ENCODE measurements at regions not wholly inside any gene's neighbourhood (a gene's known extent, or its start where the extent isn't known, plus 50 kb on each side); places are given as distances from the start of the nearest gene placed in this dataset.

DNA sequence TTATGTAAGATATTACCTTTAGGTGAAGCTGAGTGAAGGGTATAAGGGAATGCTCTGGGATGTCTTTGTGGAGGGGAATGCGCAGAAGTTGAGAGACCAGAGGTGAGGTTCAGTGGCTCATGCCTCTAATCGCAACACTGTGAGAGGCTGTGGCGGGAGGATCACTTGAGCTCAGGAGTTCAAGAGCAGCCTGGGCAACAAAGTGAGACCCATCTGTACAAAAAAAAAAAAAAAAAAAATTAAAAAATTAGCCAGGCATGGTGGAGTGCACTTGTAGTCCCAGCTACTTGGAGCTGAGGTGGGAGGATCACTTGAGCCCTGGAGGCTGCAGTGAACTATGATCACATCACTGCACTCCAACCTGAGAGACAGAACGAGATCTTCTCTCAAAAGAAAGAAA is 57.3 kb upstream of the SP3 start:
- Histone ChIP-seq H3K79me2 (ENCODE audit: control insufficient read depth, insufficient read depth, low read length) (no peaks in the 10 kb centered on the region), H4K20me1 (ENCODE audit: control insufficient read depth, insufficient read depth, low read length, poor library complexity, severe bottlenecking) (no peaks in the 10 kb centered on the region), H3K4me2 (replicated peaks; ENCODE audit: low read depth, low read length, poor library complexity, severe bottlenecking) (no peak overlapping the region), H3K9me3 (ENCODE audit: control extremely low read depth in 1 of 3, control insufficient read depth in 2 of 3, insufficient read depth in 1 of 3, low read length in 2 of 3) (peaks cover 0 to 7% (median 0%) of the 10 kb centered on the region in 3 donors), H3K27me3 (replicated peaks in 1 of 4; ENCODE audit: control extremely low read depth in 1 of 4, control insufficient read depth in 3 of 4, insufficient read depth in 4 of 4, low read length in 3 of 4) (no peaks in the 10 kb centered on the region), H3K36me3 (replicated peaks in 1 of 2; ENCODE audit: control extremely low read depth in 1 of 2, control insufficient read depth in 1 of 2, extremely low read depth in 1 of 2, insufficient read depth in 2 of 2, low read length in 1 of 2) (no peaks in the 10 kb centered on the region), H3K27ac (ENCODE audit: low read length in 2 of 2) (no peak overlapping the region), H3K4me3 (ENCODE audit: control extremely low read depth in 1 of 5, extremely low read depth in 1 of 5, insufficient read depth in 1 of 5, low read depth in 2 of 5, low read length in 4 of 5) (no peak overlapping the region), H3K9ac (ENCODE audit: low read length) (no peak overlapping the region), H3K4me1 (ENCODE audit: control insufficient read depth in 2 of 2, insufficient read depth in 2 of 2, low read length in 2 of 2) (peaks cover 3 to 6% of the 10 kb centered on the region in 2 donors), H2AFZ (ENCODE audit: insufficient read depth, low read depth, low read length, poor library complexity, severe bottlenecking) (no peak overlapping the region)
- H3K27me3 Mint-ChIP-seq: no peaks in the 10 kb centered on the region
- H3K9me3 Mint-ChIP-seq (ENCODE audit: insufficient read depth): no peaks in the 10 kb centered on the region
- no peak for ATAC-seq (ENCODE audit: low read depth)
- ChIA-PET CTCF (interaction anchor here (1.1 kb wide), 1 partner anchor 319 kb away, joined by 3 read pairs; no protein-coding TSS in a partner anchor), POLR2A (interaction anchor here (0.7 kb wide), 2 partner anchors 56 to 109 kb away, joined by 3 to 4 read pairs; no protein-coding TSS in a partner anchor)
- intact Hi-C loops (cut with micrococcal nuclease): no loop called here
- H3K4me1 Mint-ChIP-seq: peaks cover 9% of the 10 kb centered on the region
- TF ChIP-seq, protein P1, sequence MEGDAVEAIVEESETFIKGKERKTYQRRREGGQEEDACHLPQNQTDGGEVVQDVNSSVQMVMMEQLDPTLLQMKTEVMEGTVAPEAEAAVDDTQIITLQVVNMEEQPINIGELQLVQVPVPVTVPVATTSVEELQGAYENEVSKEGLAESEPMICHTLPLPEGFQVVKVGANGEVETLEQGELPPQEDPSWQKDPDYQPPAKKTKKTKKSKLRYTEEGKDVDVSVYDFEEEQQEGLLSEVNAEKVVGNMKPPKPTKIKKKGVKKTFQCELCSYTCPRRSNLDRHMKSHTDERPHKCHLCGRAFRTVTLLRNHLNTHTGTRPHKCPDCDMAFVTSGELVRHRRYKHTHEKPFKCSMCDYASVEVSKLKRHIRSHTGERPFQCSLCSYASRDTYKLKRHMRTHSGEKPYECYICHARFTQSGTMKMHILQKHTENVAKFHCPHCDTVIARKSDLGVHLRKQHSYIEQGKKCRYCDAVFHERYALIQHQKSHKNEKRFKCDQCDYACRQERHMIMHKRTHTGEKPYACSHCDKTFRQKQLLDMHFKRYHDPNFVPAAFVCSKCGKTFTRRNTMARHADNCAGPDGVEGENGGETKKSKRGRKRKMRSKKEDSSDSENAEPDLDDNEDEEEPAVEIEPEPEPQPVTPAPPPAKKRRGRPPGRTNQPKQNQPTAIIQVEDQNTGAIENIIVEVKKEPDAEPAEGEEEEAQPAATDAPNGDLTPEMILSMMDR (IDR thresholded peaks at IDR 0.05): no peak
- TF ChIP-seq EZH2 (IDR thresholded peaks at IDR 0.05; ENCODE audit: borderline replicate concordance, insufficient read depth, low read depth, low read length, poor library complexity, severe bottlenecking): no peak
- 100% methylated on average over 2 of the region's 4 CpGs for WGBS (ENCODE audit: insufficient coverage)
- H3K27ac Mint-ChIP-seq: no peak overlapping the region
- DNase-seq: no peak
- H3K4me3 Mint-ChIP-seq: no peak overlapping the region

DNA sequence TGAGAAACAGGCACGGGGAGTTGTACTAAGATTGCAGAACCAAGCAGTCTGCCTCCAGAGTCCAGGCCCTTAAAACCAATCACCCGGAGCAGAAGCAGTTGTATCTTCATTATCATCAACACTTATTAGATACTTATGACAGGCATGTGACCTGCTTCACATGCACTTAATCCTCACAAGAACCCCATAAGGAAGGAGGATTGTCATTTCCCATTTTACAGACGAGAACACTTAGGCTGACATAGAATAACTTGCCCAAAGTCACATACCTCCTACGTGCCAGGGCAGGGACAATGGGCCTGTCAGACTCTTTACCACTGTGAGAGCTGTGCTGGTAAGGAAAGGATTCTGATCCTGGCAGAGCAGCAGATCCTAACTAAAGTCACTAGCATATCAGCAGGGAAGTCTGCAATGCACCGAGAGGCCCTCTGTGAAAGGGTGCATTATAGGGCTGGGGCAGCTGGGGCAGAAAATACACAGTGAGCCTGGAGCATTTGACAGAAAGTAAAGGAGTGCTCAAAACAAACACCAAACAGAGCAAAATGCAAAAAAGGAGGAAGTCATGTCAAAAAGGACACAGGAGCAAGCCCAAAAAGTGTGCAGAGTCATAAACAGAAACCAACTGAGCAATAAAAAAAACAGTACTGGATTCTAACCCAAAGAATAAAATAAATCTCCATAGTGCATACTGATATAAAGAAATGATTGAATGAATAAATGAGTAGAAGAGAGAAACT is 55.9 kb upstream of the SP3 start:
- intact Hi-C loops (cut with micrococcal nuclease): no loop called here
- H3K36me3 ChIP-seq (replicated peaks in 1 of 2; ENCODE audit: control extremely low read depth in 1 of 2, control insufficient read depth in 1 of 2, extremely low read depth in 1 of 2, insufficient read depth in 2 of 2, low read length in 1 of 2): no peaks in the 10 kb centered on the region
- peaks cover 9% of the 10 kb centered on the region for H3K4me1 Mint-ChIP-seq
- H3K4me3 ChIP-seq (ENCODE audit: control extremely low read depth in 1 of 5, extremely low read depth in 1 of 5, insufficient read depth in 1 of 5, low read depth in 2 of 5, low read length in 4 of 5): no peak overlapping the region
- ATAC-seq (ENCODE audit: low read depth) (no peak), DNase-seq (no peak)
- TF ChIP-seq, protein P1 (IDR thresholded peaks at IDR 0.05): no peak
- TF ChIP-seq EZH2 (IDR thresholded peaks at IDR 0.05; ENCODE audit: borderline replicate concordance, insufficient read depth, low read depth, low read length, poor library complexity, severe bottlenecking): no peak
- H3K27ac ChIP-seq (ENCODE audit: low read length in 2 of 2): no peak overlapping the region
- WGBS (ENCODE audit: insufficient coverage): 92% methylated on average over 1 of the region's 5 CpGs
- peak overlapping the region; percentile 6 for H2AFZ ChIP-seq (ENCODE audit: insufficient read depth, low read depth, low read length, poor library complexity, severe bottlenecking)
- ChIA-PET POLR2A (no interaction called here), CTCF (interaction anchor here (1.1 kb wide), 1 partner anchor 320 kb away, joined by 3 read pairs; no protein-coding TSS in a partner anchor)
- no peaks in the 10 kb centered on the region for H4K20me1 ChIP-seq (ENCODE audit: control insufficient read depth, insufficient read depth, low read length, poor library complexity, severe bottlenecking)
- peak overlapping the region; percentile 8 for H3K4me2 ChIP-seq (replicated peaks; ENCODE audit: low read depth, low read length, poor library complexity, severe bottlenecking)
- no peak overlapping the region for H3K4me3 Mint-ChIP-seq
- no peak overlapping the region for H3K27ac Mint-ChIP-seq
- no peak overlapping the region for H3K9ac ChIP-seq (ENCODE audit: low read length)
- H3K9me3 Mint-ChIP-seq (ENCODE audit: insufficient read depth): no peaks in the 10 kb centered on the region
- no peaks in the 10 kb centered on the region for H3K27me3 ChIP-seq (replicated peaks in 1 of 4; ENCODE audit: control extremely low read depth in 1 of 4, control insufficient read depth in 3 of 4, insufficient read depth in 4 of 4, low read length in 3 of 4)
- H3K9me3 ChIP-seq (ENCODE audit: control extremely low read depth in 1 of 3, control insufficient read depth in 2 of 3, insufficient read depth in 1 of 3, low read length in 2 of 3): peaks cover 0 to 6% (median 0%) of the 10 kb centered on the region in 3 donors
- no peaks in the 10 kb centered on the region for H3K27me3 Mint-ChIP-seq
- peaks cover 3 to 6% of the 10 kb centered on the region in 2 donors for H3K4me1 ChIP-seq (ENCODE audit: control insufficient read depth in 2 of 2, insufficient read depth in 2 of 2, low read length in 2 of 2)
- H3K79me2 ChIP-seq (ENCODE audit: control insufficient read depth, insufficient read depth, low read length): no peaks in the 10 kb centered on the region

Data from B cell (primary cell).